ENCODE measurements at regions not wholly inside any gene's neighbourhood (a gene's known extent, or its start where the extent isn't known, plus 50 kb on each side); places are given as distances from the start of the nearest gene placed in this dataset.

DNA sequence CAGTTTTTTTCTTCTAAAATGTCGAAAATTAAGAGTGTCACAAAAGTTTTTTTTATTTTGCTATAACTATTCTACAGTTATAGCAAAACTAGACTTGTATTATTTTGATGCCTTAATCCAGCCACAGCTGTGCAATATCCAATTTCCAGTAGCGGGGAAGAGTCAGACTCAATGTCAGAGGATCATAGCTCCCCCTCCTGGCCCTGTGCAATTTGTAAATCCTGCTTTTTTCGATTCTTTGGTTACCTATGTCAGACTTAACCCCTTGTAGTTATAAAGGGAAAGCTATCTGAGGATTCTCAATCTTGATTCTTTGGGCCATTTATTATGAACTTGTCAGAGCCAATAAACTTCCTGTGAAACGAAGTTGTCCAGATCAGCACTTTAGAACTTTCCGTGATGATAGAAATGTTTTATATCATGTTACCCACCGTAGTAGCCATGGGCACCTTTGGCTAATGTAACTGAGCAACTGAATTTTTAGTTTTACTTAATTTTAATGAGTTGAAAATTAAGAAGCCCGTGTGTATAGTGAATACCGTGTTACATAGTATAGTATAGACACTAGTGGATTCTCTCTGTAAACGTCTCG is 87.7 kb upstream of the PRKCQ start:
- peak; percentile 41 for DNase-seq

DNA sequence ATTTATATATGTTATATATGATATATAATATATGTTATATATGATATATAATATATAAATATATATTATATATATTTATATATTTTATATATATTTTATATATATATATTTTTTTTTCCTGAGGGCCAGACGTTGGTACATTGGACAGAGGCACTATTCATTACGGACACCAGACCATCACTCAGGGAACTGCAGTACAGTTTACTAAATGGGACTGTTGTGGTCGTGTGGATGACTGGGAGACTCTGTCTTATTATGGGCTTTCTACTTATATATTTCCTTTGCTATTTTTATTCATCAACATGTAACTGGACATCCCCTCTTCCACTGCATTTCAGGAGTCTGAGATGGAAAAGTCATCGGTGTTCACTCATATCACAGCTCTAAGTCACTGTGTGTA is 87.1 kb upstream of the PRKCQ start:
- no peak for DNase-seq

- peak; percentile 64 for DNase-seq
Measured at GRCh38 chr10:6665847-6666246, 85.8 kb upstream of the PRKCQ start.

DNA sequence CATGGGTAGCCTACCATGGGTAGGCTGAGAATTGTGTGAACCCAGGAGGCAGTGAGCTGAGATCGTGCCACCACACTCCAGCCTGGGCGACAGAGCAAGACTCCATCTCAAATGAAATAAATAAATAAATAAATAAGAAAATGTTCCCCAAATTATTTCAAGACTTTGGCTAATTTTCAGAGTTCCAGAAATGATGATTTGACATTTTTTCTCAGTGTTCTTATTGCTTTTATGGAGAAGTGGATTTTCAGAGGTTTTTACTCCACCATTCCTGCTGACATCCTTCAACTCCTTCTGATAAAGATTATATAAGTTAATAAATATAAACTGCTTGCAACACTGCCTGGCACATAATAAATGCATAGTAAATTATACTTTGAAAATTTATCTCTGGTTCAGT is 80.4 kb upstream of the PRKCQ start:
- DNase-seq: no peak

GRCh38 chr10:6659451-6659850 is 79.4 kb upstream of the PRKCQ start:
- no peak for DNase-seq

DNA sequence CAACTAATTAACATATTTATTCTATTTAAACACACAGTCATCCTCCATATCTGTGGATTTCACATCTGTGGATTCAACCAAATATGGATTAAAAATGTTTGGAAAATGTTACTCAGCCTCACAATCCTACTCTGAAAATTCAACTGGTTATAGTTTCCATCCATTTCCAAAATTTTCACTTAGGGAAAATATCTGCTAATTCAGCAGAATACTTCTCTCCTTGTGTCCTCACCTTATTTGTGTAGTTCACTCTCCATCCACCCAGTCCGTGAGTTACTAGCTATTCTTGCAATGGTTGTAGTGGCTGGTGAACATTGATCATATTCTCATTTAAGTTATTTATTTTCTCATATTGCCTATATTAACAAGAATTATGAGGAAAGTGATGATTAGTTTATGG is 77.6 kb upstream of the PRKCQ start:
- DNase-seq: no peak

GRCh38 chr10:6657196-6657595 is 77.1 kb upstream of the PRKCQ start:
- DNase-seq: no peak

GRCh38 chr10:6654571-6654970 is 74.5 kb upstream of the PRKCQ start:
- DNase-seq: no peak

DNA sequence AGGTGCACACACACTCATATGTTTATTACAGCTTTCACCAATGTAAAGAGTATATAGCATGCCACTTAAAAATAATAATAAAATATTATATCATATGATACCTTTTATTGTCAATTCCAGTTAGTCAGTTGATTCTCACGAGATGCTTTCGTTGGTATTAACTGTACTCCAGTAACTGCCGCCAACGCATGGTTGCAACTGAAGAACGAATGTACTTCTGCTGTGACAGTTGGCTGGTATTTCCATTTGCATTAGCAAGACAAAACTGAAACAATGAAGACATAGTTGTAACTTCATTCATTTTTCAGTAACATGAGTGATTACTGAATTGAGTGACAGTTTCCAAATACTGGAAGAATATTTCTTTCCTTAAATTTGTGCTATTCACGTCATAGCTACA is 70.5 kb upstream of the PRKCQ start:
- no peak for DNase-seq

DNA sequence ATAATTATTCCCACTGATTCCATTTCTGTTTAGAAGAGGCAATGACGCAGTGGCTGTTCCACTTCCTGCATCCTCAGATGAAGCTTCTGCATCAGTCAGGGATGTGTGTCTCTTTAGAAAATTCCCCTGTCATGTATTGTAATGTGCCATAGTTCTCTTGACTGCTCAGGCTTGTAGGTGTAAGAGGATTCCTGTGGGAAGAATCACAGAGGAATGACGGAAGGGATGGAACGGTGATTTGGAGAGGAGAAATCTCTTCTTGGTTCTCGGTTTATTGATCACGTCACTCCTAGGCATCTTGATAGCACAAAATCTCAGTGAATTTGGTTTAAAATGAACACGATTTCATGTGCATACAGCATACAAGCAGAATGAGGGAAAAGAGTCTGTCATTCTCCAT is 69.8 kb upstream of the PRKCQ start:
- DNase-seq: no peak

DNA sequence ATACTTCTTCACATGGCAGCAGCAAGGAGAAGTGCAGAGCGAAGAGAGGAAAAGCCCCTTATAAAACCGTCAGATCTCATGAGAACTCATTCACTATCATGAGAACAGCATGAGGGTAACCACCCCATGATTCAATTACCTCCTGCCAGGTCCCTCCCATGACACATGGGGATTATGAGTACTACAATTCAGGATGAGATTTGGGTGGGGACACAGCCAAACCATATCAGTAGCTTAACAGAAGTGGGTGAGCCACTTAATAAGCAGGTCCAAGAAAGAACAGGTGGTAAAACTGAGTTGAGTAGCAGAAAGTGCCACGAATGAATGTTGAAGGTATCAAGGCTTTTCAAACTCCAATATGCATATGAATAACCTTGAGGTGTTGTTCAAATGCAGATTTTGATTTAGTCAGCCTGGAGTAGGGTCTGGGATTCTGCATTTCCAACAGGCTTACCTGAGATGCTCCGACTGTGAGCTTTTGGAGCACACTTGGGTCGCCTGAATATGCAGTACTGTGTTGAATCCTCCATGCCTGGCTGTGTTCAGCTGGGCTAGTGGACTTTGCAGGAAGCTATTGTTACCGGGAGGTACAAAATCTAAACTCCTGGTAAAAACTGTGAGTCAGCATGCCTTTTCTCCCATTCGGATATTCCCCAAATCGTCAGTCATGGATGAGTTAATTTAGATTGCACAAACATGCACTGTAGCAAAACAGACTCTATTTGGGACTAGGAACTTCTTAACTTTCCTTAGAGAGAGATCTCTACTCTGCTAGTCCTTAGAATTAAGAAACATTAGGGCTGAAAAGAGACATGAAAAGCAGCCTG is 69.0 kb upstream of the PRKCQ start:
- no peak for DNase-seq

- peak; percentile 77 for DNase-seq
Measured at GRCh38 chr10:6647811-6648526, 67.9 kb upstream of the PRKCQ start.

DNA sequence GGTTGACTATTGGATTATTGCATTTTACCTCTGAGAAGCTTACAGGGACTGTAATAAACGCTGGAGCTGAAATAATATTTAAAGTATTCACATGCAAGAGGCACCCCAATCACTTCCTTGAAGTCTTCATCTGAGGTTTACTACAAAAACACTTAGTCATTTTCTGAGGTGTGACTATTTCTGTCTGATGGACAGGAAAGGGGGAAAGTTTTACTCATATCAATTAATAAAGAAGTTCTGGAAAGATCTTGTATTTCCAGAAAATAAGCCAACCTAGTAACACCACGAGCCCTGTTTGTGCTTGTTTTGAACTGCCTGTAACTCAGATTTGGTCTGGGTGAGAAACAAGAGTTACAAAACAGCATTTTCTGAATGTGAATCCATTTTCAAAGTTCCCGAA is 63.9 kb upstream of the PRKCQ start:
- peak; percentile 18 for DNase-seq

GRCh38 chr10:6642876-6643275 is 62.8 kb upstream of the PRKCQ start:
- DNase-seq: no peak

DNA sequence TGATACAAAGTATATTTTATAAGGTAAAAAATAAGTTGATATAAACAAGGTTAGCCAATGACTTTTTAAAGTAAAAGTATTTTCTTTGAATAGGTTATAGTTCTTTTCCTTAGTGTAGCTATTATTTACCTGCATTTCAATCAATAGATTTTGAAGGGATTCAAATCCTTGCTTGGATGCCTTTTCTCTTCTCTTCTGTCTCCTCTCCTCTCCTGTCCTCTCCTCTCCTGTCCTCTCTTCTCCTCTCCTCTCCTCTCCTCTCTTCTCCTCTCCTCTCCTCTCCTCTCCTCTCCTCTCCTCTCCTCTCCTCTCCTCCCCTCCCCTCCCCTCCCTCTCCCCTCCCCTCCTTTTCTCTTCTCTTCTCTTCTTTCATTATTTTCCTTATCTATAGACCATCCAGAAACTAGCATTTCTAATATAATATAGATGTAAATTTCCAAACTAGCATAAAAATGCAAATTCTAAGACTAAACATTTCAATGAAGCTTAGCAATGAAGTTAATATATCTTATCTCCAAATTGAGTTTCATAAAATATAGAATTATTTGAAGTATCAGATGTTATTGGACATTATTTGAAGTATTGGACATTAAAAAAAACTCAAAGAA is 60.5 kb upstream of the PRKCQ start:
- DNase-seq: no peak

DNA sequence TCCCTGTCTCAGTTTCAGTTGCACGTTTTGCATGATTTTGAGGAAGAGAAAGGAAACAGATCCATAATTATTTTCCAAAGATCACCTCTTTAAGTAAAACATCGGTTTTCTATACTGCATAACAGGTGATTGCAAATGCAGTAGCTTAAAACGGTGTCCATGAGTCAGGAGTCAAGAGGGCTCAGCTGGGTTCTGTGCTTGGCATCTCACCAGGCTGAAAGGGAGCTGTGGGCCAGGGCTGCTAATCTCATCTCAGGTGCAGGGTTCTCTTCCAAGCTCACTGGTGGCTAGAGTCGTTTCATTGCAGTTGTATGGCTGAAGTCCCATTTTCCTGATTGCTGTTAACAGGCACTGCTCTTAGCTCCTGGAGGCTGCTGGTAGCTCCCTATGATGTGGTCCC is 57.0 kb upstream of the PRKCQ start:
- DNase-seq: no peak

DNA sequence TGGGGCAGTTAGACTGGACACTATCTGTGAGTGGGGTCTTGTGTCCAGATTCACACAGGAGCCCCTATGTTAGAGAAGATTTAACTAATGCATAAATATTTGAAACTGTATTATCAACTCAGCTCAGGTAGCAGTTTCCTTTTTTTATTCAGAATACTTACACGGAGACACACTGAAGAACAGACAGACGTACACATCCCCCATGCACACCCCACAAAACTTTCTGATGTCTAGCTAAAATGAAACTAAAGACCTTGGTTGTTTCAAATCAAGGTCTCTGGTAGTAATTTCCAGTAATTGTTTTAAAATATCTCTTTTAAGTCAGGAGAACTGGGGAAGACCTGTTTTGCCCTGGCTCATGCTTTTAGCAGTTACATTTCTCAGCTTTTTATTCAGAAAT is 55.7 kb upstream of the PRKCQ start:
- no peak for DNase-seq
